SH-SY5Y (cell line): ENCODE measurements at regions not wholly inside any gene's neighbourhood (a gene's known extent, or its start where the extent isn't known, plus 50 kb on each side); places are given as distances from the start of the nearest gene placed in this dataset.

Source experiments
- GATA2 ChIP-seq: IDR thresholded peaks from 2 replicates; pipeline ENCODE4 v1.6.1; 2011; ENCODE audit warnings: mild to moderate bottlenecking, low read depth, low read length
- GATA3 ChIP-seq: IDR thresholded peaks from 2 replicates; pipeline ENCODE4 v1.6.1; 2011; ENCODE audit warnings: low read depth, mild to moderate bottlenecking, low read length, moderate library complexity

- TF ChIP-seq GATA3 (no peak), GATA2 (no peak)
Observed at GRCh38 chr3:76267851-76268380, 482.6 kb upstream of the ZNF717 start.
